ENCODE measurements at regions not wholly inside any gene's neighbourhood (a gene's known extent, or its start where the extent isn't known, plus 50 kb on each side); places are given as distances from the start of the nearest gene placed in this dataset.

GRCh38 chr6:117206944-117207687 is 58.2 kb upstream of the VGLL2 start:
- Histone ChIP-seq H3K4me1 (ENCODE audit: low read length) (no peaks in the 10 kb centered on the region), H3K4me2 (ENCODE audit: low read length) (no peak overlapping the region), H3K4me3 (ENCODE audit: low read length) (no peak overlapping the region), H4K20me1 (ENCODE audit: insufficient read depth, low read length) (no peaks in the 10 kb centered on the region), H3K27me3 (ENCODE audit: low read depth, low read length) (no peaks in the 10 kb centered on the region), H3K79me2 (ENCODE audit: low read length) (no peaks in the 10 kb centered on the region), H3K27ac (ENCODE audit: low read length) (no peak overlapping the region), H3K36me3 (replicated peaks; ENCODE audit: low read depth, low read length) (no peaks in the 10 kb centered on the region), H3K9me3 (ENCODE audit: insufficient read depth, low read length) (no peaks in the 10 kb centered on the region), H2AFZ (ENCODE audit: low read depth, low read length) (no peak overlapping the region), H3K9ac (ENCODE audit: low read length) (no peak overlapping the region)
- TF ChIP-seq CTCF (IDR thresholded peaks at IDR 0.05; ENCODE audit: low read depth, low read length), result no peak
- no peak for TF ChIP-seq EZH2phosphoT487 (IDR thresholded peaks at IDR 0.05; ENCODE audit: low read depth)

GRCh38 chr6:117210279-117210678 is 55.1 kb upstream of the VGLL2 start:
- no peaks in the 10 kb centered on the region for H3K79me2 ChIP-seq (ENCODE audit: low read length)
- H4K20me1 ChIP-seq (ENCODE audit: insufficient read depth, low read length), result no peaks in the 10 kb centered on the region
- H3K27ac ChIP-seq (ENCODE audit: low read length), result no peak overlapping the region
- no peaks in the 10 kb centered on the region for H3K9me3 ChIP-seq (ENCODE audit: insufficient read depth, low read length)
- H3K4me2 ChIP-seq (ENCODE audit: low read length), result no peak overlapping the region
- TF ChIP-seq EZH2phosphoT487 (IDR thresholded peaks at IDR 0.05; ENCODE audit: low read depth) (no peak), CTCF (IDR thresholded peaks at IDR 0.05; ENCODE audit: low read depth, low read length) (no peak)
- H3K27me3 ChIP-seq (ENCODE audit: low read depth, low read length), result no peaks in the 10 kb centered on the region
- no peak overlapping the region for H3K4me3 ChIP-seq (ENCODE audit: low read length)
- H3K36me3 ChIP-seq (replicated peaks; ENCODE audit: low read depth, low read length), result no peaks in the 10 kb centered on the region
- no peaks in the 10 kb centered on the region for H3K4me1 ChIP-seq (ENCODE audit: low read length)
- H3K9ac ChIP-seq (ENCODE audit: low read length), result no peak overlapping the region
- no peak overlapping the region for H2AFZ ChIP-seq (ENCODE audit: low read depth, low read length)

- Histone ChIP-seq H3K9me3 (ENCODE audit: insufficient read depth, low read length) (no peaks in the 10 kb centered on the region), H3K27me3 (ENCODE audit: low read depth, low read length) (no peaks in the 10 kb centered on the region), H2AFZ (ENCODE audit: low read depth, low read length) (no peak overlapping the region), H3K79me2 (ENCODE audit: low read length) (no peaks in the 10 kb centered on the region), H3K4me2 (ENCODE audit: low read length) (no peak overlapping the region), H4K20me1 (ENCODE audit: insufficient read depth, low read length) (no peaks in the 10 kb centered on the region), H3K27ac (ENCODE audit: low read length) (no peak overlapping the region), H3K9ac (ENCODE audit: low read length) (no peak overlapping the region), H3K4me3 (ENCODE audit: low read length) (no peak overlapping the region), H3K36me3 (replicated peaks; ENCODE audit: low read depth, low read length) (no peaks in the 10 kb centered on the region), H3K4me1 (ENCODE audit: low read length) (0 out of 2 replicates have a peak, but pooled peaks cover 1% of the 10 kb centered on the region)
- TF ChIP-seq EZH2phosphoT487 (IDR thresholded peaks at IDR 0.05; ENCODE audit: low read depth), result no peak
- TF ChIP-seq CTCF (IDR thresholded peaks at IDR 0.05; ENCODE audit: low read depth, low read length), result no peak
Measured at GRCh38 chr6:117215353-117216090, 49.8 kb upstream of the VGLL2 start.
